ENCODE measurements at regions not wholly inside any gene's neighbourhood (a gene's known extent, or its start where the extent isn't known, plus 50 kb on each side); places are given as distances from the start of the nearest gene placed in this dataset.

GRCh38 chr12:38152816-38153736, 163.5 kb upstream of the ALG10B start:
- TF ChIP-seq, protein P1, sequence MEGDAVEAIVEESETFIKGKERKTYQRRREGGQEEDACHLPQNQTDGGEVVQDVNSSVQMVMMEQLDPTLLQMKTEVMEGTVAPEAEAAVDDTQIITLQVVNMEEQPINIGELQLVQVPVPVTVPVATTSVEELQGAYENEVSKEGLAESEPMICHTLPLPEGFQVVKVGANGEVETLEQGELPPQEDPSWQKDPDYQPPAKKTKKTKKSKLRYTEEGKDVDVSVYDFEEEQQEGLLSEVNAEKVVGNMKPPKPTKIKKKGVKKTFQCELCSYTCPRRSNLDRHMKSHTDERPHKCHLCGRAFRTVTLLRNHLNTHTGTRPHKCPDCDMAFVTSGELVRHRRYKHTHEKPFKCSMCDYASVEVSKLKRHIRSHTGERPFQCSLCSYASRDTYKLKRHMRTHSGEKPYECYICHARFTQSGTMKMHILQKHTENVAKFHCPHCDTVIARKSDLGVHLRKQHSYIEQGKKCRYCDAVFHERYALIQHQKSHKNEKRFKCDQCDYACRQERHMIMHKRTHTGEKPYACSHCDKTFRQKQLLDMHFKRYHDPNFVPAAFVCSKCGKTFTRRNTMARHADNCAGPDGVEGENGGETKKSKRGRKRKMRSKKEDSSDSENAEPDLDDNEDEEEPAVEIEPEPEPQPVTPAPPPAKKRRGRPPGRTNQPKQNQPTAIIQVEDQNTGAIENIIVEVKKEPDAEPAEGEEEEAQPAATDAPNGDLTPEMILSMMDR (IDR thresholded peaks at IDR 0.05; ENCODE audit: low read depth, low read length) = no peak
- no peak for DNase-seq (ENCODE audit: low read depth, low spot score)
- no peak overlapping the region for H3K4me3 ChIP-seq (ENCODE audit: low read depth, low read length)
- no peak overlapping the region for H3K27ac ChIP-seq (ENCODE audit: low read depth, low read length)
- H3K27me3 ChIP-seq (ENCODE audit: control insufficient read depth, insufficient read depth, low read length) = no peaks in the 10 kb centered on the region
- ChIA-PET POLR2A (no interaction called here), CTCF (no interaction called here)
- H3K9me3 ChIP-seq (ENCODE audit: control insufficient read depth, insufficient read depth, low read length) = peaks cover 91% of the 10 kb centered on the region

DNA sequence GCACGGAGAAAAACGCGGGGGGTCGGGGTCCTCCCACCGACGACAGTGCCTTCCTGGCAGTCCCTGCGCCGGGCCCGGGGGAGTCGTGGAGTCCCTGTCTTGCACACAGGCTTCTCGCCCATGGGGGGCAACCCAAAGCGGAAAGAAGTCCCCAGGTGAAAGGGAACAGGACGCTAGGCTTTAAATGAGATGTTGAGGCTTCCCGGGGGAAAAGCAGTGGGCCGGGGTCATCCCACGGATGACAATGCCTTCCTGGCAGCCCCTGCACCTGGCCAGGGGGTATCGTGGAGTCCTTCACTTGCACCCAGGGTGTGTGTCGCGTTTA, 162.9 kb upstream of the ALG10B start:
- CTCF ChIA-PET = no interaction called here
- no peak overlapping the region for H3K27ac ChIP-seq (ENCODE audit: low read depth, low read length)

DNA sequence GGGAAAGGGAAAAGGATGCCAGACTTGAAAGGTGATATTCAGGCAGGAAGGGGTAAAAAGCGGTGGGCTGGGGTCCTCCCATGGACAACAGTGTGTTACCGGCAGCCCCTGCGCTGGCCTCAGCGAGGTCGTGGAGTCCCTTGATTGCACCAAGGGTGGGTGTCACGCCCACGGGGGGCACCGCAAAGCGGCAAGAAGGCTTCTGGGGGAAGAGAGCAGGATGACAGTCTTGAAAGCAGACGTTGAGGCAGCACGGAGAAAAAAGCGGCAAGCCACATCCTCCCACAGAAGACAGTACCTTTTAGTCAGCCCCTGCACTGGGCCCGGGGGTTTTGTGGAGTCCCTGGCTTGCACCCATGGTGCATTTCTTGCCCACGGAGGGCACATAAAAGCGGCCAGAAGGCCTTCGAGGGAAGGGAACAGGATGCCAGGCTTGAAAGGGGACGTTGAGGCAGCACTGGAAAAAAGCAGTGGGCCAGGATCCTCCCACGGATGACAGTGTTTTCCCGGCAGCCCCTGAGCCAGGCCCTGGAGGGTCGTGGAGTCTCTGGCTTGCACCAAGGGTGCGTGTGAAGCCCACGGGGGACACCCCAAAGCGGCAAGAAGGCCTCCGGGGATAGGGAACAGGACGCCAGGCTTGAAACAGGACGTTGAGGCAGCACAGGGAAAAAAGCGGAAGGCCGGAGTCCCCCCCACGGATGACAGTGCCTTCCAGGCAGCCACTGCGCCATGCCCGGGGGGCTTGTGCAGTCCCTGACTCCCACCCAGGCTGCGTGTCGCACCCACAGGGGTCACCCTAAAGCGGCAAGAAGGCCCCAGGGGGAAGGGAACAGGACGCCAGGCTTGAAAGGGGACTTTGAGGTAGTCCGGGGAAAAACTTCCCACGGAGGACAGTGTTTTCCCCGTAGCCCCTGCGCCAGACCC, 162.2 kb upstream of the ALG10B start:
- TF ChIP-seq, protein P1 (IDR thresholded peaks at IDR 0.05; ENCODE audit: low read depth, low read length) = no peak
- Histone ChIP-seq H3K9me3 (ENCODE audit: control insufficient read depth, insufficient read depth, low read length) (peaks cover 100% of the 10 kb centered on the region), H3K4me3 (ENCODE audit: low read depth, low read length) (no peak overlapping the region), H3K27ac (ENCODE audit: low read depth, low read length) (no peak overlapping the region), H3K27me3 (ENCODE audit: control insufficient read depth, insufficient read depth, low read length) (no peaks in the 10 kb centered on the region)
- no peak for DNase-seq (ENCODE audit: low read depth, low spot score)
- ChIA-PET POLR2A (no interaction called here), CTCF (no interaction called here)

More for the DNA sequence above, 162.9 kb upstream of the ALG10B start:
- no peak for DNase-seq (ENCODE audit: low read depth, low spot score)
- POLR2A ChIA-PET = no interaction called here
- Histone ChIP-seq H3K4me3 (ENCODE audit: low read depth, low read length) (no peak overlapping the region), H3K9me3 (ENCODE audit: control insufficient read depth, insufficient read depth, low read length) (peaks cover 98% of the 10 kb centered on the region), H3K27me3 (ENCODE audit: control insufficient read depth, insufficient read depth, low read length) (no peaks in the 10 kb centered on the region)
- TF ChIP-seq, protein P1 (IDR thresholded peaks at IDR 0.05; ENCODE audit: low read depth, low read length) = no peak

DNA sequence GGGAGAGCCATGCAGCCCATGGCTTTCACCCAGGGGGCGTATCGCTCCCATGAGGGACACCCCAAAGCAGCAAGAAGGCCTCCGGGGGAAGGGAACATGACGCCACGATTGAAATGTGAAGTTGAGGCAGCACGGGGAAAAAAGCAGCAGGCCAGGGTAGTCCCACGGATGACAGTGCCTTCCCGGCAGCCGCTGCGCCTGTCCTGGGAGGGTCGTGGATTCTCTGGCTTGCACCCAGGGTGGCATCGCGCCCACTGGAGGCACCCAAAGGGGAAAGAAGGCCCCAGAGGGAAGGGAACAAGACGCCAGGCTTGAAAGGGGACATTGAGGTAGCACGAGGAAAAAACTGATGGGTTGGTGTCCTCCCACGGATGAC, 161.6 kb upstream of the ALG10B start:
- Histone ChIP-seq H3K9me3 (ENCODE audit: control insufficient read depth, insufficient read depth, low read length) (peaks cover 100% of the 10 kb centered on the region), H3K27ac (ENCODE audit: low read depth, low read length) (no peak overlapping the region), H3K27me3 (ENCODE audit: control insufficient read depth, insufficient read depth, low read length) (no peaks in the 10 kb centered on the region), H3K4me3 (ENCODE audit: low read depth, low read length) (no peak overlapping the region)
- TF ChIP-seq, protein P1 (IDR thresholded peaks at IDR 0.05; ENCODE audit: low read depth, low read length) = no peak
- CTCF ChIA-PET = no interaction called here
- POLR2A ChIA-PET = no interaction called here
- no peak for DNase-seq (ENCODE audit: low read depth, low spot score)
